Naive thymus-derived CD8-positive, alpha-beta T cell (primary cell): ENCODE measurements at regions not wholly inside any gene's neighbourhood (a gene's known extent, or its start where the extent isn't known, plus 50 kb on each side); places are given as distances from the start of the nearest gene placed in this dataset.
"Not testable (repeated sequence)": the region's sequence is repeated elsewhere in the genome, so short reads cannot be mapped to it uniquely, and the experiment has no call there.

Experiments
- ATAC-seq, 2 donors: fragments of 150-1000 bp; cut with Tn5 transposase in 1 of 2; sonication (Bioruptor Pico), chemical (Tn5 transposase) in 1 of 2; 1 replicate in 1 of 2; 2 replicates in 1 of 2; pipeline ENCODE4 v1.10.0; 2021; ENCODE audit warnings: mild to moderate bottlenecking in 2 of 2, moderate library complexity in 2 of 2
- POLR2A ChIA-PET: fragments of 350-600 bp; sonication (Branson Sonifier 250); formaldehyde crosslinking; loops from one replicate; lab custom pipeline; 2021; ENCODE audit warnings: antibody characterized with exemption; lab: Charles Lee
- DNase-seq, 10 donors: peaks; one replicate each; pipeline versions ENCODE4 v3.0.0 to v3.0.0-alpha.2; 2020 to 2022
- H3K27ac Mint-ChIP-seq, 10 donors: one replicate each; pipeline ENCODE4 v1.8.0; 2020 to 2022; ENCODE audit warnings: mild to moderate bottlenecking in 10 of 10, mixed read lengths in 10 of 10, moderate library complexity in 4 of 10, inconsistent platforms in 1 of 10
- H3K27me3 Mint-ChIP-seq, 5 donors: one replicate each; pipeline ENCODE4 v1.8.0; 2021 to 2022; ENCODE audit warnings: mixed read lengths in 5 of 5
- H3K36me3 Mint-ChIP-seq, 3 donors: one replicate each; pipeline ENCODE4 v1.8.0; 2020 to 2022; ENCODE audit warnings: mixed read lengths in 3 of 3, mild to moderate bottlenecking in 2 of 3, inconsistent platforms in 1 of 3
- H3K4me1 Mint-ChIP-seq, 4 donors: one replicate each; pipeline ENCODE4 v1.8.0; 2021 to 2022; ENCODE audit warnings: mixed read lengths in 4 of 4
- H3K4me3 Mint-ChIP-seq, 10 donors: one replicate each; pipeline ENCODE4 v1.8.0; 2020 to 2022; ENCODE audit warnings: mild to moderate bottlenecking in 10 of 10, mixed read lengths in 10 of 10, moderate library complexity in 6 of 10, inconsistent platforms in 1 of 10
- H3K9me3 Mint-ChIP-seq, 9 donors: one replicate each; pipeline ENCODE4 v1.8.0; 2020 to 2022; ENCODE audit warnings: mixed read lengths in 9 of 9, mild to moderate bottlenecking in 3 of 9, inconsistent platforms in 1 of 9, moderate library complexity in 1 of 9

DNA sequence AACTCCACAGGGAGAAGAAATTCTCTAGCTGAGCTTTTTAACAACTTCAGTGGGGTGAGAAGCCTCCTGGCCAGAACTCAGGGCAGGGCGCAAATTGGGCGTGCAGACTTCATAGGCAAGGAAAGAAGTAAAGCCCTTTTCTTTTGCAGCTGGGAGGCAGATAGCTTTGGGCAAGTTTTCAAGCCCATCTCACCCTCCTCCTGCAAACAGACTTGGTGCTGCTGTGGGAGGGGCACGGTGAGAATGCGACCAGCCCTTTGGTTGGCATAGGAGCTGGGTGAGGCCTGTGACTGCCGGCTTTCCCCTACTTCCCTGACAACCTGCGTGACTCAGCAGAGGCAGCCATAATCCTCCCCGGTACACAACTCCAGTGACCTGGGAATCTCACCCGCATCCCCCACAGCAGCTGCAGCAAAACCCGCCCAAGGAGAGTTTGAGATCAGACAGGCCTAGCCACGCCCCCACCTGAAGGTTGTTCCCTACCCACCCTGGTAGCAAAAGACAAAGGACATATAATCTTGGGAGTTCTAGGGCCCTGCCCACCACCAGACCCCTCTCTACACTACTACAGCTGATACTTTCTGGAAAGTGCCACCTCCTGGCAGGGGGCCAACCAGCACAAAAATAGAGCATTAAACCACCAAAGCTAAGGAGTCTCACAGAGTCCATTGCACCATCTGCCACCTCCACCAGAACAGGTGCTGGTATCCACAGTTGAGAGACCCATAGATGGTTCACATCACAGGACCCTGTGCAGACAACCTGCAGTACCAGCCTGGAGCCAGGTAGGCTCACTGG lies 195.5 kb upstream of the CCL2 start:
- DNase-seq (no peak), ATAC-seq (no peak)
- H3K9me3 Mint-ChIP-seq, result peaks cover 0 to 37% (median 7%) of the 10 kb centered on the region in 9 donors
- no peak overlapping the region for H3K27ac Mint-ChIP-seq
- H3K27me3 Mint-ChIP-seq, result peaks cover 11 to 57% (median 21%) of the 10 kb centered on the region in 5 donors
- H3K36me3 Mint-ChIP-seq, result peaks cover 0 to 13% (median 0%) of the 10 kb centered on the region in 3 donors
- H3K4me1 Mint-ChIP-seq, result no peaks in the 10 kb centered on the region
- H3K4me3 Mint-ChIP-seq, result no peak overlapping the region
- POLR2A ChIA-PET, result no interaction called here

DNA sequence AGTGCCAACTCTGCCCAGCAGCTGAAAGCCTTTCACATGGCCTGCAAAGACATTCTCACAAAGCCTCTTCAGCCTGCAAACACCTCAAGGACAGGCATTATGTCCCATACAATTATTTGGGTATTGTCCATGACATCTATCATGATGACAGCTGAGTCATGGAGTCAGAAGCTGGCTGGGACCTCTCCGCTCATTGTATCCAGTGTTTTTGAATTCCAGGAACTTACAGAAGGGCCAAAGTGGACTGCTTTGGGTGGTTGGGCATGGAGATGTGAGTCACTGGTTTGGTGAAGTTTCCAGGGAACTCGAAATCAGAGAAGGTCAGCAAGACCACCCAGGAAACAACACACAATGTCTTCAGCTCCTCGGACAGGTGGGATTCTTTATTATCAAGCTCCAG lies 188.6 kb upstream of the CCL2 start:
- Mint-ChIP-seq H3K27me3 (peaks cover 0 to 11% (median 2%) of the 10 kb centered on the region in 5 donors), H3K4me3 (no peak overlapping the region), H3K9me3 (peaks cover 0 to 26% (median 3%) of the 10 kb centered on the region in 9 donors), H3K27ac (no peak overlapping the region), H3K4me1 (no peaks in the 10 kb centered on the region), H3K36me3 (peaks cover 0 to 6% (median 0%) of the 10 kb centered on the region in 3 donors)
- POLR2A ChIA-PET, result no interaction called here
- ATAC-seq (no peak), DNase-seq (no peak)

DNA sequence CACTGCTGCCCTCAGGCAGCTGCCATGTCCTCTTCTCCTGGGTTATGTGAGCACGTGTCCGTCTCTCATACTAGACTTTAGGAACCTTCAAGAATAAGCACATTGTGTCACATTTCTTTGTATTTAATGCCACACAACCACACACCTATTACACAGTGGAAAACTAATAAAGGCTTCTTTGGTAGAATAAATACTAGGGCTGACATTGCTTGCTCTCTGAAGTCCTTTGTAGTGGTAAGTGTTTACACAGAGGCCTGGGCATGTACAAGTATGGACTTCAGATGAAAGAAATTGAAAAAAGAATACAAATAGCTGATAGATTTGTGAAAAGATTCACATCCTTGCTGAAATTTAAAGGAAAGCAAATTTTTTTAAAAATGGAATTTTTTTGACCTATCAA lies 188.1 kb upstream of the CCL2 start:
- Mint-ChIP-seq H3K27me3 (peaks cover 0 to 11% (median 2%) of the 10 kb centered on the region in 5 donors), H3K9me3 (peaks cover 0 to 24% (median 3%) of the 10 kb centered on the region in 9 donors), H3K36me3 (peaks cover 0 to 6% (median 0%) of the 10 kb centered on the region in 3 donors)

DNA sequence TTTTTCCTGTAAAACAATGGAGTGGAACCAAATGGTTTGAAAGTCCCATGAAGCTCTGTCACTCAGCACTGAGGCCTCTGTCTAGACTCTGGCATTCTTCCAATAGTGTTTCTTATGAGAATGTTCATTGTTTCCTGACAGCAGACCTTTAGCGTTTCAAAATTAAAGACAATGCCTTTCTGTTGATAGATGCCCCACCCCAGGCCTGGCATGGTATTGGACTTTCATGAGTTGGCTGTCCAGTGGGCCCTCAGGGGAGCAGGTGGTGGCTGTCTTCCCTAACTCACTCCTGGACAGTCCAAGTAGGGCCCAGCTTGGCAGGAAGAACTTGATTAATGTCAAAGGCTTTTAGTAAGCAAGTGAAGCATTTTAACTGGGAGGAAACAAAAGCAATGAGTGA lies 186.5 kb upstream of the CCL2 start:
- no peak overlapping the region for H3K27ac Mint-ChIP-seq
- no peak for ATAC-seq
- H3K36me3 Mint-ChIP-seq, result no peaks in the 10 kb centered on the region
- no peak overlapping the region for H3K4me3 Mint-ChIP-seq
- DNase-seq, result no peak
- peaks cover 0 to 11% (median 2%) of the 10 kb centered on the region in 5 donors for H3K27me3 Mint-ChIP-seq
- no peaks in the 10 kb centered on the region for H3K4me1 Mint-ChIP-seq
- POLR2A ChIA-PET, result no interaction called here
- H3K9me3 Mint-ChIP-seq, result peaks cover 0 to 16% (median 3%) of the 10 kb centered on the region in 9 donors

More for the DNA sequence above, 188.1 kb upstream of the CCL2 start:
- POLR2A ChIA-PET, result no interaction called here
- Mint-ChIP-seq H3K4me3 (no peak overlapping the region), H3K4me1 (no peaks in the 10 kb centered on the region), H3K27ac (no peak overlapping the region)
- DNase-seq (no peak), ATAC-seq (no peak)

DNA sequence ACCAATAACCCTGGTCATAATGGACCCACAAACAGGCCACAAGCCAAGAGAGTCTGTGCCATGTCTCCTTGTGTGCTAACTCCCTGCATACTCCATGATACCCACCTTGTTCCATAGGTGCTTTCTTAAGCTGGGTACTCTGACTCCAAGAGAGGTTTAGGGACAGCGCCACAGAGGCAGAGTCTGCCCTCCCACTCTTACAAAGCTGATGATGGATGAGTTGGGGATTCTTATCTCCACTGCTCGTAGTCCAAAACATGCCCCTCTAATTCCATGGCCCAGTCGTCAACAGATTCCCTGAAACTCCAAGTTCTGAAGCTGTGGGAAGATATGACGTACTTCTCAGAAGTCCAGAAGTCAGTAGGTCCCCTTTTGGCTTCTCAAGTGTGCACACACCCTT lies 184.4 kb upstream of the CCL2 start:
- peaks cover 0 to 11% (median 4%) of the 10 kb centered on the region in 5 donors for H3K27me3 Mint-ChIP-seq
- peaks cover 0 to 3% (median 0%) of the 10 kb centered on the region in 9 donors for H3K9me3 Mint-ChIP-seq
- no peaks in the 10 kb centered on the region for H3K36me3 Mint-ChIP-seq
- DNase-seq, result no peak
- POLR2A ChIA-PET, result no interaction called here
- no peak for ATAC-seq
- no peaks in the 10 kb centered on the region for H3K4me1 Mint-ChIP-seq
- H3K27ac Mint-ChIP-seq, result no peak overlapping the region
- H3K4me3 Mint-ChIP-seq, result no peak overlapping the region

DNA sequence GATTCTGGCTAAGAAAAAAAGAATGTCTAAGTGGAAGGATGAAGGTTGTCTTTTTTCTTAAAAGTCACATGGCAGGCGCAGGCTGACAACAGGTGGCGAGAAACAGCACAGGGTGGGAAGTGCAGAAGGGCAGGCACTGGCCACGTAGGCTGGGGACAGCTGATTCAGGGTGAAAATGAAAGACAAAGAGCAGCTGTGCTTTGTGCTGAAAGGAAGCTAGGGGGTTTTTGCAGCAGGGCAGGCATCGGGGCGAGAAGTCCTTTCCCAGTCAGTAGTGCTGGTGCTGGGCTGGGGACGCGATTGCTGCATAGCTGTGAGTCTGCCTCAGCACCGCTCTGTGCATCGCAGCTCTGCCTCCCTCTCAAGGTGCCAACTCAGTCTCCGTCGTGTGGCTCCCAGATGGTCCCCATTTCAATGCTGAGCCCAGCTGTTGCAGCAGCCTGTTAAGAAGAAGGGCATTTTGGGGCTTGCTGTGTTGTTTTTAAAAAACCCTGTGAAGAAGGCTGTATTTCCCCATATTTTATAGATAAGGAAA lies 183.1 kb upstream of the CCL2 start:
- Mint-ChIP-seq H3K4me3 (no peak overlapping the region), H3K9me3 (peaks cover 0 to 3% (median 0%) of the 10 kb centered on the region in 9 donors), H3K27me3 (peaks cover 6 to 23% (median 7%) of the 10 kb centered on the region in 5 donors), H3K4me1 (no peaks in the 10 kb centered on the region), H3K36me3 (no peaks in the 10 kb centered on the region), H3K27ac (no peak overlapping the region)
- DNase-seq (no peak), ATAC-seq (no peak)
- POLR2A ChIA-PET, result no interaction called here

DNA sequence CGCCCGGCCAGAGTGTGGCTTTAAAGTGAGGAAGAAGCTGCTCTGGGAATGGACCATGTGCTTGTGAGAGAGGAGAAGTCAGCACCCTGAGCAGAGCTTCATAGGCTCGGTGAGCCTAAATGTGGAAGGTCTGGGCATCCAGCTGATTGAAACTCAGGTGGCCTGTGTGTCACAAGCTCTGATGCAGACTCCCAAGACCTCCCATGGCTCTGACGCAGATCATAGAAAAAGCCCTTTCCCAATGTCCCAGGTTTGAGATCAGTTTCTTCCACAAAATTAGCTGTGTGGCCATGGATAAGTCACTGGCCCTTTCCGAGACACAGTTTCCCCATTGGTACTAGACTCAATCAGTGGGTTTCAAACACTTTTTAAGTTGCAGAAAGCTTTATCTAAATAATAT lies 180.0 kb upstream of the CCL2 start:
- Mint-ChIP-seq H3K4me1 (no peaks in the 10 kb centered on the region), H3K4me3 (no peak overlapping the region), H3K9me3 (peaks cover 0 to 3% (median 0%) of the 10 kb centered on the region in 9 donors), H3K27ac (no peak overlapping the region), H3K27me3 (peaks cover 9 to 51% (median 13%) of the 10 kb centered on the region in 5 donors), H3K36me3 (no peaks in the 10 kb centered on the region)
- no peak for DNase-seq
- POLR2A ChIA-PET, result no interaction called here
- no peak for ATAC-seq

DNA sequence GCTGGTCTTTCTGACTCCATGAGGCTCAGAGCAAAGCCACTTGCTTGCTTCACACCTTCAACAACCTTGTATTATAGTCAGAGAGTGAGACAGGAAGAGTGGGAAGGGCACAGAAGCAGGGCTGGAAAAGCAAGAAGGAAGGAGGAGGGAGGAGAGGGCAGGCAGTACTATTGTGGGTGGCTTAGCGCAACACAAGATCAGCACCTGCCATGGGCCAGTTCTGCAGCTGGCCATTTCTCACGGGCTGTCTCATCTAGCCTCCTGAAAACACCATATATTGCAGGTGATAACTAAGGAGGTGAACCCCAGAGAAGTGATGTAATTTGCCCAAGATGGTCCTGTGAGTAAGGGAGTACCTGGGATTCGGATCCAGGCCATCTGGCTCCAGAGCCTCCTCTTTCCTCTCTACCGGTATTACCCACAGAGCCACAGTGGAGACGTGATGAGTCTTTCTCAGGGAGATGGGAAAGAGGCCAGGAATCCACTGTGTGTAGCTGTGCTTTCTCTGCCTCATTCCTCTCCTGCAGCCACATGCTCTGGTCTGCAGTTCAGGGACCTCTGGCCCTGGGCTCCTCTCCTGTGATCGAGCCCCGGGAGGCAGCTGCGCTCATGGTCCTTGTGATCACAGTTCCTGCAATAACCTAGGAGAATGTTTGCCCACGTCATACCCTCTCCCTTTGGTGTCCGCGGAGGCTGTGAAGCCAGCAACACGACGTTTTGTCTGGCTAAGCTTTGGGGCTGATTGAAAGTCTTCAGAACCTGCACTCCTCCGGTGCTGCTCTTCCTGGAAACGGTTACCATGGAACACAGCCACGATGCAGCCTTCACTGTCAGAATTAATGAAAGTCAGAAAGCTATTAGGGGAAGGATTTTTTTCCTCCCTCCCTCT lies 178.1 kb upstream of the CCL2 start:
- Mint-ChIP-seq H3K36me3 (no peaks in the 10 kb centered on the region), H3K27ac (no peak overlapping the region), H3K9me3 (no peaks in the 10 kb centered on the region), H3K4me3 (no peak overlapping the region), H3K4me1 (no peaks in the 10 kb centered on the region), H3K27me3 (peaks cover 7 to 40% (median 13%) of the 10 kb centered on the region in 5 donors)
- ATAC-seq (no peak), DNase-seq (no peak)
- POLR2A ChIA-PET, result no interaction called here

DNA sequence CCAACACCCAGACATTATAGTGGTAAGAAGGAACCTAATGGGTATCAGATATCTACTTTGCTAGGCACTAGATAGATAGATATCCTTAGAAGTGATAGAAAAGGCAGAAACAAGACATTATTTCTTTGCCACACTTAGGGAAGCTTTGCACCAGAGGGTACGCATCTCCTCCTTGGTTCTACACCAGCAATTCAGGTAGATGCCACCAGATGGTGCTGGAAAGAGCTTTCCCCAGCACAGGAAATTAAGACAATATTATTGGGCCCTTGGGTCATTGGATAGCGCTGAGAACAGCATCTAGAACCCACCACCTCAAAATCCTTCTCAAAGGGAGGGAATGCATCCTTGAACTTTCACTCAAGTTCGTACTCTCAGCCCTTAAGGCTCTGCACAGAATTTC lies 173.8 kb upstream of the CCL2 start:
- peaks cover 0 to 5% (median 0%) of the 10 kb centered on the region in 9 donors for H3K9me3 Mint-ChIP-seq
- POLR2A ChIA-PET, result no interaction called here
- DNase-seq (no peak), ATAC-seq (no peak)
- peaks cover 5 to 35% (median 11%) of the 10 kb centered on the region in 5 donors for H3K27me3 Mint-ChIP-seq
- no peaks in the 10 kb centered on the region for H3K4me1 Mint-ChIP-seq
- no peak overlapping the region for H3K4me3 Mint-ChIP-seq
- no peaks in the 10 kb centered on the region for H3K36me3 Mint-ChIP-seq
- H3K27ac Mint-ChIP-seq, result no peak overlapping the region

DNA sequence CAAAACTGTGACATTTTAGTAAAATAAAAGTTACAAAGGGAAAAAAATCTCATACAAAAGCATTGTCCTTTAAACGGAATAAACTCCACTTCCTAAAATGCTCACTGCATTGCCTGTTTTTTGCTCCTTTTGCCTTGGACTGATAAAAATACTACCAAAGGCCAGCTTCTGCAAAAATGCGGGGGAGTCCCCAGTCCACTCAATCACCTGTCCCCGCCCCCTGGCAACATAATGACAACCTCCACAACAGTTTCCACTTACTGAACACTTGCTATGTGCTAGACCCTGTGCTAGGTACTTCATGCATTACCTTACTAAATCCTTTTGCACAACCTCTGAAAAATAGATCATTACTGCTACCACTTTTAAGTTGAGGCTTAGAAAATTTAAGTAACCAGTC lies 172.7 kb upstream of the CCL2 start:
- Mint-ChIP-seq H3K36me3 (no peaks in the 10 kb centered on the region), H3K4me1 (no peaks in the 10 kb centered on the region), H3K27me3 (peaks cover 2 to 26% (median 7%) of the 10 kb centered on the region in 5 donors), H3K9me3 (peaks cover 0 to 11% (median 0%) of the 10 kb centered on the region in 9 donors), H3K27ac (no peak overlapping the region), H3K4me3 (no peak overlapping the region)
- ATAC-seq (no peak), DNase-seq (no peak)
- POLR2A ChIA-PET, result no interaction called here

DNA sequence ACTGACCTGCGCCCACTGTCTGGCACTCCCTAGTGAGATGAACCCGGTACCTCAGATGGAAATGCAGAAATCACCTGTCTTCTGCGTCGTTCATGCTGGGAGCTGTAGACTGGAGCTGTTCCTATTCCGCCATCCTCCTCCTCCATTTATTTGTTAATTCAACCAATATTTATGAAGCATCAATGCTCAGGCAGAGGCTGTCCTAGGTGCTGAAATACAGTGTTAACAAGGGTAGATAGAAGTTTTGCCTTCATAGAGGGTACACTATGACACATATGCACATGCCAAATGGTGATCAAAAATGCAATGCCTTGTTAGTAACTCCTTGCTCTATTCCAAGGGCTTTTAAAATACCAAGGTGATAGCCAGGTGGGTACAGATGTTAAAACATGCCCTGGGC lies 166.0 kb upstream of the CCL2 start:
- ATAC-seq, DNase-seq, POLR2A ChIA-PET, H3K4me3 Mint-ChIP-seq, H3K9me3 Mint-ChIP-seq, H3K4me1 Mint-ChIP-seq, H3K36me3 Mint-ChIP-seq, H3K27ac Mint-ChIP-seq: not testable (repeated sequence)
- H3K27me3 Mint-ChIP-seq, result peaks cover 12 to 45% (median 22%) of the 10 kb centered on the region in 5 donors

DNA sequence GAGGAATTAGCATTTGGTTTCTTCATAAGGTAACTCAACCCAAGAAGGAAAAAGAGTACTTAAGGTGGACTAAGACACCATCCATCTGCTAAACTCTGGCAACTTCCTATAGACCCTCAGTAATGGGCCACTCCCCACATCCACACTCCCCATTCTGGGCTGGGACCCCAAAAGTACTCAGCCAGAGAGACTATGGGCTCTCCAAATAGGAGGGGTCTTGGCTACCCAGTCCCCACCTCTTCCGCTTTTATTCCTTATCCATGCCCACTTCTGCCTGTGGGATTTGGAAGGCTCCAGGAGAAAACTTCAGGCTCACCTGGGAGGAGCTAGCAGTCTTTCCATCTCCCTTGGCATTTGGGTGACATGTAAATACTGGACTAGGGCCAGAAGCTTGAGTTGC lies 164.5 kb upstream of the CCL2 start:
- Mint-ChIP-seq H3K9me3 (peaks cover 0 to 8% (median 1%) of the 10 kb centered on the region in 9 donors), H3K27me3 (peaks cover 16 to 51% (median 22%) of the 10 kb centered on the region in 5 donors), H3K36me3 (peaks cover 0 to 7% (median 0%) of the 10 kb centered on the region in 3 donors), H3K4me1 (no peaks in the 10 kb centered on the region), H3K4me3 (no peak overlapping the region), H3K27ac (no peak overlapping the region)
- DNase-seq (no peak), ATAC-seq (no peak)
- POLR2A ChIA-PET, result no interaction called here

DNA sequence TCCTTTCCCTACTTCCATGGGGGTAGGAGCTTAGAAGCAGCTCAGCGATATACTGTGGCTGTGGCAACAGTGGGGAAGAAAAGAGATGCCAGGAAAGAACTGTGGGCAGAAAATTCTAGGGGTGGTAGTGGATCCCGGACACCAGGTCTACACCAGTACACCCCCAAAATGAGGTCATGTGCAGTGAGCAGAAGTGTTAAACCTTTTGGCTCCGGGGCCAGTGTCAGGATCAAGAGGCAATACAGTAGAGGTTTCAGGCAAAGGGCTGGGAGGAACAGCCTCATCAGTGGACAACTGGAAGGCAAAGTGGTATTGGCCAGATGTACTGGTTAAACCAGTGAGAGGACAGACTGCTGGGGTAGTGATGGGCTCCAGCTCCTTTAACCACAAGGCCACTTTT lies 163.1 kb upstream of the CCL2 start:
- peaks cover 21 to 65% (median 26%) of the 10 kb centered on the region in 5 donors for H3K27me3 Mint-ChIP-seq
- peaks cover 0 to 8% (median 1%) of the 10 kb centered on the region in 9 donors for H3K9me3 Mint-ChIP-seq
- H3K4me3 Mint-ChIP-seq, result no peak overlapping the region
- no peak for DNase-seq
- no peak for ATAC-seq
- peaks cover 0 to 7% (median 0%) of the 10 kb centered on the region in 3 donors for H3K36me3 Mint-ChIP-seq
- H3K4me1 Mint-ChIP-seq, result no peaks in the 10 kb centered on the region
- no peak overlapping the region for H3K27ac Mint-ChIP-seq
- POLR2A ChIA-PET, result no interaction called here
